GM23338 (cell line): ENCODE measurements at regions not wholly inside any gene's neighbourhood (a gene's known extent, or its start where the extent isn't known, plus 50 kb on each side); places are given as distances from the start of the nearest gene placed in this dataset.

Experiments
- ATAC-seq: fragments of 200-7000 bp; cut with Tn5 transposase; 3 replicates; pipeline ENCODE4 v1.9.1; 2020
- DNase-seq: peaks from one replicate; pipeline ENCODE4 v3.0.0-alpha.2; 2015; ENCODE audit warnings: low spot score
- H2AFZ ChIP-seq: fragments of 200-600 bp; sonication (generic); 2 replicates; pipeline ENCODE4 v1.8.0; 2016; ENCODE audit warnings: antibody characterized with exemption, mild to moderate bottlenecking, moderate library complexity
- H3F3A ChIP-seq: fragments of 200-600 bp; sonication (generic); replicated peaks from 2 replicates; pipeline ENCODE4 v1.8.0; 2017; ENCODE audit warnings: antibody characterized with exemption, mixed run types, low read depth
- H3K27ac ChIP-seq: fragments of 200-600 bp; sonication (generic); 2 replicates; pipeline ENCODE4 v1.6.1; 2016; ENCODE audit warnings: low read depth
- H3K27me3 ChIP-seq: fragments of 200-600 bp; sonication (generic); 2 replicates; pipeline ENCODE4 v1.8.0; 2016; ENCODE audit warnings: mild to moderate bottlenecking, mixed run types, moderate library complexity; ENCODE audit not compliant: insufficient read depth
- H3K36me3 ChIP-seq: fragments of 200-600 bp; sonication (generic); 2 replicates; pipeline ENCODE4 v1.8.0; 2016; ENCODE audit warnings: mild to moderate bottlenecking; ENCODE audit not compliant: insufficient read depth
- H3K4me1 ChIP-seq: fragments of 200-600 bp; sonication (generic); 2 replicates; pipeline ENCODE4 v1.8.0; 2016; ENCODE audit warnings: mild to moderate bottlenecking, moderate library complexity; ENCODE audit not compliant: insufficient read depth
- H3K4me2 ChIP-seq: fragments of 200-600 bp; sonication (generic); 2 replicates; pipeline ENCODE4 v1.7.1; 2017; ENCODE audit warnings: mixed run types
- H3K4me3 ChIP-seq: fragments of 200-600 bp; sonication (generic); 2 replicates; pipeline ENCODE4 v1.6.1; 2016; ENCODE audit warnings: mixed run types
- H3K79me2 ChIP-seq: fragments of 200-600 bp; sonication (generic); replicated peaks from 2 replicates; pipeline ENCODE4 v1.8.0; 2017; ENCODE audit warnings: mild to moderate bottlenecking; ENCODE audit not compliant: insufficient read depth
- H3K9me2 ChIP-seq: fragments of 200-600 bp; sonication (generic); 2 replicates; pipeline ENCODE4 v1.8.0; 2017; ENCODE audit not compliant: insufficient read depth
- H4K20me1 ChIP-seq: fragments of 200-600 bp; sonication (generic); replicated peaks from 2 replicates; pipeline ENCODE4 v1.8.0; 2017; ENCODE audit warnings: mild to moderate bottlenecking; ENCODE audit not compliant: insufficient read depth
- H3K27ac Mint-ChIP-seq: 2 replicates; pipeline ENCODE4 v1.8.0; 2020; ENCODE audit warnings: inconsistent platforms, mild to moderate bottlenecking, moderate library complexity, mixed read lengths
- H3K27me3 Mint-ChIP-seq: 3 replicates; pipeline ENCODE4 v1.8.0; 2022; ENCODE audit warnings: low read depth, mild to moderate bottlenecking, moderate library complexity, mixed read lengths, inconsistent platforms; ENCODE audit not compliant: insufficient read depth, poor library complexity
- H3K36me3 Mint-ChIP-seq: 3 replicates; pipeline ENCODE4 v1.8.0; 2021; ENCODE audit warnings: low read depth, mild to moderate bottlenecking, inconsistent platforms, moderate library complexity, mixed read lengths
- H3K4me1 Mint-ChIP-seq: 3 replicates; pipeline ENCODE4 v1.8.0; 2020; ENCODE audit warnings: mild to moderate bottlenecking, inconsistent platforms, mixed read lengths
- H3K4me3 Mint-ChIP-seq: 3 replicates; pipeline ENCODE4 v1.8.0; 2021; ENCODE audit warnings: moderate library complexity, mild to moderate bottlenecking, inconsistent platforms, mixed read lengths
- H3K9me3 Mint-ChIP-seq: 3 replicates; pipeline ENCODE4 v1.8.0; 2020; ENCODE audit warnings: moderate library complexity, mild to moderate bottlenecking, inconsistent platforms, mixed read lengths
- CREB1 ChIP-seq: fragments of 250-450 bp; sonication (Bioruptor Pico); IDR thresholded peaks from 2 replicates; pipeline ENCODE4 v1.5.0; 2020; ENCODE audit warnings: low read depth, mild to moderate bottlenecking, moderate library complexity
- CTCF ChIP-seq, 2 experiments: fragments of 200-600 bp in 1 of 2; sonication (generic) in 1 of 2; conservative IDR thresholded peaks; 2 replicates each; pipeline versions ENCODE4 v1.5.1 to v1.6.1; 2016 to 2017; ENCODE audit warnings: antibody characterized with exemption in 2 of 2, low read depth in 2 of 2, mild to moderate bottlenecking in 2 of 2, moderate library complexity in 1 of 2
- ETS1 ChIP-seq: IDR thresholded peaks from 2 replicates; pipeline ENCODE4 v1.6.1; 2016; ENCODE audit warnings: antibody characterized with exemption
- EZH2 ChIP-seq: fragments of 200-600 bp; sonication (generic); IDR thresholded peaks from one replicate; pipeline ENCODE4 v1.8.0; 2017; ENCODE audit warnings: antibody characterized with exemption, mild to moderate bottlenecking, low read depth; ENCODE audit not compliant: unreplicated experiment
- EZH2phosphoT487 ChIP-seq: fragments of 200-600 bp; sonication (generic); IDR thresholded peaks from one replicate; pipeline ENCODE4 v1.8.1; 2018; ENCODE audit warnings: antibody characterized with exemption; ENCODE audit not compliant: unreplicated experiment
- JUNB ChIP-seq: IDR thresholded peaks from one replicate; pipeline ENCODE4 v1.6.1; 2016; ENCODE audit warnings: antibody characterized with exemption; ENCODE audit not compliant: unreplicated experiment
- NANOG ChIP-seq: IDR thresholded peaks from 2 replicates; pipeline ENCODE4 v1.6.1; 2016; ENCODE audit warnings: antibody characterized with exemption, borderline replicate concordance
- POLR2AphosphoS5 ChIP-seq: IDR thresholded peaks from 2 replicates; pipeline ENCODE4 v1.6.1; 2016; ENCODE audit warnings: antibody characterized with exemption, low read depth
- REST ChIP-seq: IDR thresholded peaks from one replicate; pipeline ENCODE4 v1.6.1; 2018; ENCODE audit warnings: antibody characterized with exemption; ENCODE audit not compliant: unreplicated experiment
- STAT1 ChIP-seq: IDR thresholded peaks from one replicate; pipeline ENCODE4 v1.6.1; 2016; ENCODE audit warnings: antibody characterized with exemption; ENCODE audit not compliant: unreplicated experiment
- ZNF114 ChIP-seq: fragments of 250-450 bp; sonication (Bioruptor Pico); IDR thresholded peaks from 2 replicates; pipeline ENCODE4 v1.5.0; 2020; ENCODE audit warnings: mild to moderate bottlenecking, moderate library complexity
- ZNF331 ChIP-seq: fragments of 250-450 bp; sonication (Bioruptor Pico); IDR thresholded peaks from 2 replicates; pipeline ENCODE4 v1.5.0; 2020; ENCODE audit warnings: low read depth, mild to moderate bottlenecking, moderate library complexity
- ZNF462 ChIP-seq: fragments of 250-450 bp; sonication (Bioruptor Pico); IDR thresholded peaks from 2 replicates; pipeline ENCODE4 v1.5.0; 2020; ENCODE audit warnings: mild to moderate bottlenecking, moderate library complexity

- H3K9me3 Mint-ChIP-seq, result no peaks in the 10 kb centered on the region
- H3K36me3 Mint-ChIP-seq, result no peaks in the 10 kb centered on the region
- H3K4me3 Mint-ChIP-seq, result no peak overlapping the region
- ATAC-seq (no peak), DNase-seq (no peak)
- H3K36me3 ChIP-seq, result no peaks in the 10 kb centered on the region
- H3K4me3 ChIP-seq, result no peak overlapping the region
- H3K27ac ChIP-seq, result no peak overlapping the region
- no peaks in the 10 kb centered on the region for H3K27me3 ChIP-seq
- TF ChIP-seq ZNF462 (CRISPR knock-in tag) (no peak), CREB1 (CRISPR knock-in tag) (no peak), STAT1 (no peak), CTCF (conservative IDR thresholded peaks at IDR 0.05; ENCODE audit: low read depth in 2 of 2) (no peak), REST (no peak), ETS1 (no peak), ZNF331 (CRISPR knock-in tag) (no peak), EZH2phosphoT487 (no peak), ZNF114 (CRISPR knock-in tag) (no peak), EZH2 (no peak), JUNB (no peak), NANOG (no peak), POLR2AphosphoS5 (no peak)
- no peaks in the 10 kb centered on the region for H3F3A ChIP-seq
- H2AFZ ChIP-seq, result no peak overlapping the region
- no peak overlapping the region for H3K4me2 ChIP-seq
- no peaks in the 10 kb centered on the region for H3K79me2 ChIP-seq
- H3K27ac Mint-ChIP-seq, result no peak overlapping the region
- H3K9me2 ChIP-seq, result no peaks in the 10 kb centered on the region
- no peaks in the 10 kb centered on the region for H3K4me1 ChIP-seq
- peaks cover 13% of the 10 kb centered on the region for H3K4me1 Mint-ChIP-seq
- no peaks in the 10 kb centered on the region for H4K20me1 ChIP-seq
- H3K27me3 Mint-ChIP-seq, result peaks cover 5% of the 10 kb centered on the region
Observed at GRCh38 chr12:131605304-131605829, 105.5 kb upstream of the SFSWAP start.
